ENCODE measurements at regions not wholly inside any gene's neighbourhood (a gene's known extent, or its start where the extent isn't known, plus 50 kb on each side); places are given as distances from the start of the nearest gene placed in this dataset.
A peak's percentile ranks its signal among the peaks of the same experiment; 100 is the strongest.

- no peak for DNase-seq (ENCODE audit: low spot score)
These were observed 53.4 kb downstream of the RPLP1 start for GRCh38 chr15:69505956-69506556.

DNA sequence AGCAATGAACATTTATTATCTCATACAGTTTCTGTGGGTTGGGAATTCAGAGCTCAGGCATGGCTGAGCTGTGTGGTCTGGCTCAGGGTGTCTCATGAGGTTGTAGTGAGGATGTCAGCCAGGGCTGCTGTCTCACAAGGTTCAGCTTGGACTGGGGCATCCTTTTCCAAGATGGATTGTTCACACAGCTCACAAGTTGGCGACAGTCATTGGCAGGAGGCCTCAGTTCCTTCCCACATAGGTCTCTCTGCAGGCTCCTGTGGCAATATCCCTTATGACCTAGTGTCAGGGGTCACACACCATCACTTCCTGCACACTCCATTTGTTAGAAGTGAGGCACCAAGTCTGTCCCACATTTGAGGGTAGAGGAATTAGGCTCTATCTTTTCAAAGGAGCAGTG lies 56.0 kb downstream of the RPLP1 start:
- ATAC-seq (no peak), DNase-seq (ENCODE audit: low spot score) (no peak)

More at GRCh38 chr15:69505956-69506556, 53.4 kb downstream of the RPLP1 start:
- no peak for ATAC-seq

- DNase-seq (ENCODE audit: low spot score) (no peak), ATAC-seq (no peak)
These were observed 56.5 kb downstream of the RPLP1 start for GRCh38 chr15:69509131-69509530.

DNA sequence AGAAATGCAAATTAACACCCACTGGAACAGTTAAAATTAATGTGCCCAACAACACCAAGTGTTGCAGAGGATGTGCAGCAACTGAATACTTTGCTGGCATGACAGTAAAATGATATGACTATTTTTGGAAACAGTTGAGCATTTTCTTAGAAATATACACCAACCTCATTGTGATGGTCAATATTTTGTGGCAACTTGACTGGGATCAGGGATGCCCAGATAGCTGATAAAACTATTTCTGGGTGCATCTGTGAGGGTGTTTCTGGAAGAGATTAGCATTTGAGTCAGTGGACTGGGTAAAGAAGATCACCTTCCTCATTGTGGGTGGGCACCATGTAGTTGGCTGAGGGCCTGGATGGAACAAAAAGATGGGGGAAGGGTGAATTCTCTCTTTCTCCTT lies 57.9 kb downstream of the RPLP1 start:
- ATAC-seq, result no peak
- no peak for DNase-seq (ENCODE audit: low spot score)

- ATAC-seq, result no peak
- DNase-seq (ENCODE audit: low spot score), result no peak
These were observed 58.4 kb downstream of the RPLP1 start for GRCh38 chr15:69511015-69511414.

DNA sequence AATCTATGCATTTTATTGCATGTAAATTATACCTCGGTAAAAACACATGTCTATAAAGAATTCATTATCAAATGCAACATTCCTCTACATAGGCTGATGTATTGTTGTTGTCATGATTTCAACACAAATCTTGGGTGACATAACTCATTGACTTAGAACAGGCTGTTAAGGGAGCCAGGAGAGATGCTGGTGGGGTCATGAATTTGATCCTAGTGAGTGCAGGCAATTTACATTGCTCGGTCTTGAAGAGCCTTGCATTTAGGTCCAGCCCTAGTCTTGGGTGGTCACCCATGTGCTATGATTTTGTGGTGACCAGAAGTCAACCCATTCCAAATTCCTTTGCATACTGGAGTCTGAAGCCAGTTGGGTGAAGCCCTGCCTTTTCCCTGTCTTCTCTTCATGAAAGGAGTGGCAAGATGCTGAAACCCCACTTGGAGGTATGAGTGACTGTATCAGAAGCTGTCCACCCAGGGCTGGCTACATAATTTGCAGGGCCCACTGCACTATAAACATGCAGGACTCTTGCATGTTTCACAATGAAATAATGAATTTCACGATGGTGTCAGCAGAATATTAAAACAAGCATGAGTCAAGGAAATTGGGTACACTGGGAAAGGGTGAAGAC lies 59.2 kb downstream of the RPLP1 start:
- DNase-seq (ENCODE audit: low spot score) (no peak), ATAC-seq (no peak)

GRCh38 chr15:69513450-69513960 lies 60.9 kb downstream of the RPLP1 start:
- no peak for ATAC-seq
- no peak for DNase-seq (ENCODE audit: low spot score)

- no peak for DNase-seq (ENCODE audit: low spot score)
- no peak for ATAC-seq
These were observed 61.4 kb downstream of the RPLP1 start for GRCh38 chr15:69513986-69514385.

GRCh38 chr15:69515508-69515907 lies 62.9 kb downstream of the RPLP1 start:
- DNase-seq (ENCODE audit: low spot score) (no peak), ATAC-seq (no peak)

DNA sequence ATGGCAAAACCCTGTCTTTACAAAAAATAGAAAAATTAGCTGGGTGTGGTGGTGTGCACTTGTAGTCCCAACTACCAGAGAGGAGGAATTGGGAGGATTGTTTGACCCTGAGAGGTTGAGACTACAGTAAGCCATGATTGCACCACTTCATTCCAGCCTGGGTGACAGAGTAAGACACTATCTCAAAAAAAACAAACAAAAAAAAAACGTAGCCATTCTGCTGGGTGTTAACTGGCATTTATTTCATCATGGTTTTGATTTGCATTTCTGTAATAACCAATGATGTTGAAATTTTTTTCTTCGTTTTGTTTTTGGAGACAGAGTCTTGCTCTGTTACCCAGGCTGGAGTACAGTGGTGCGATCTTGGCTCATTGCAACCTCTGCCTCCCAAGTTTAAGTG lies 63.3 kb downstream of the RPLP1 start:
- DNase-seq (ENCODE audit: low spot score), result no peak
- no peak for ATAC-seq

- no peak for DNase-seq (ENCODE audit: low spot score)
- no peak for ATAC-seq
These were observed 64.4 kb downstream of the RPLP1 start for GRCh38 chr15:69517052-69517451.

- DNase-seq (ENCODE audit: low spot score) (no peak), ATAC-seq (no peak)
These were observed 66.2 kb downstream of the RPLP1 start for GRCh38 chr15:69518806-69519205.

DNA sequence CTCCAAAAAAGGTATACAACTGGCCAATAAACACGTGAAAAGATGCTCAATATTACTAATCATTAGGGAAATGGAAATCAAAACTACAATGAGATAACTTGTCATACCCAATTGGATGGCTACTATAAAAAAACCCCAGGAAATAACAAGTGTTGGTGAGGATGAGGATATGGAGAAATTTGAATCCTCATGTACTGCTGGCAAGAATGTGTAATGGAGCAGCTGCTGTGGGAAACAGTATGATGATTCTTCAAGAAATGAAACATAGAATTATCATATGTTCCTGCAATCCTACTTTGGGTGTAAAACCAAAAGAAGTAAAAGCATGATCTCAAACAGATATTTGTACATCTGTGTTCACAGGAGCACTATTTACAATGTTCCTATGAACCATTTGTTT lies 67.4 kb downstream of the RPLP1 start:
- no peak for ATAC-seq
- no peak for DNase-seq (ENCODE audit: low spot score)

- no peak for ATAC-seq
- DNase-seq (ENCODE audit: low spot score), result no peak
These were observed 69.7 kb downstream of the RPLP1 start for GRCh38 chr15:69522361-69522760.

DNA sequence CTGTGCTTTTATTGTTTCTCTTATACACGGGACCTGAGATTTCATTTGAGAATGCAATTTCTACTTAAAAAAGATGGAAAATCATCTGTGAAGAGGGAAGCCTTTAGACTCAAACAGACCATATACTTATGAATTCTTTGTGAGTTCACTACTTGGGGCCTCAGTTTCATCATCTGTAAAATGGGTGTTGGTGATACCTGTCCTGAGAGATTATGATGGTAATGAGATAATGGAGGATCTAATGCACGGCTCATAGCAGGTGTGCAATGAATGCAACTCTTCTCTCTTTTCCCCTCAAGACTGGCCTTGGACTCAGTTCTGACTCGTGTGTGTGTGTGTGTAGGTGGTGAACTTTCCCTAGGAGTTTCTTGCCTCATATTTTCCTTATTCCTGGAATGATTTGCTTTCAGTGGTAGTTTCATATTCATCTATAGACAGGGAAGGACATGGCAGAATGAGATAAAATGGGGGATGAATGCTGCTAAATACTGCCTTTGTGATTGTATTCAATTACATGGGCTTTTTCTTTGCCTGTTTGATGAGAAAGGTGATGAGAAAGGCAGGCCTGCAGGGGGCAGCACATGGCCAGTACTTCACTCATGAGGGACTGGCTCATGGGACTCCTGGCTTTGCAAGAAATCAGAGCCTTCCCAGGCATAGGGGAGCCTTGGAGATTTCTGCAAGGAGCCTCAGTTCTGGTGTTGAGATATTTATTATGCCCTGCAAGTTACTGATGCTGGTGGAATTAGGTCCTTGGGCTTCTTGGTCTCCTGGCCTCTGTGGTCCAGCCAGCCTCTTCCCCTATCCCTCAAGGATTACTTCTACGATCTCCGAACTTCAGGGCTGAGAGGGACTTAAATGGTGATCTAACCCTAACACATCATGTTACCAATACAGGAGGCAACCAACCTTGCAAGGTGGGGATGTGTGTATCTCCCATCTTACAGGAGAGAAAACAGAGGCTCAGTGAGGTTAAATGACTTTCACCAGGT lies 70.7 kb downstream of the RPLP1 start:
- DNase-seq (ENCODE audit: low spot score) (peak; percentile 77), ATAC-seq (peak; percentile 99)

GRCh38 chr15:69524296-69524695 lies 71.7 kb downstream of the RPLP1 start:
- DNase-seq (ENCODE audit: low spot score) (no peak), ATAC-seq (no peak)

DNA sequence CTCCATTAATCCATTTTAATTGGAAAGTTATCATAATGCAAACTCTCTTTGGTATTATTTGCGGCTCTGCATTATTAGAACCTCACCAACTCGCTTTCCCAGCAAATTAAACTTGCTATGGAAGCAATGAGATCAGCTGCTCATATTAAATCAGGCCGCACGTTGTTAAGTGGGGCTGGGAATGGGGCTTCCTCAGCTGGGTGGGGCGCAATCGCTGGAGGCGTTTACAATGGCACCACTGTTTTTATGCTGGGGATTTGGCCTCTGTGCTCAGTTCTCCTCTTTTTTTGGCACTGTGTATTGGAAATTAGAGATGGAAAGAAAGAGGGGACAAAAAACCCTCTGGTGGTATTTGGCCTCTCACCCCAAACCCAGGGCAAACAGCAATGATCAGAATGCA lies 72.2 kb downstream of the RPLP1 start:
- ATAC-seq, result no peak
- DNase-seq (ENCODE audit: low spot score), result no peak

- ATAC-seq, result no peak
- DNase-seq (ENCODE audit: low spot score), result no peak
These were observed 72.9 kb downstream of the RPLP1 start for GRCh38 chr15:69525543-69525942.

DNA sequence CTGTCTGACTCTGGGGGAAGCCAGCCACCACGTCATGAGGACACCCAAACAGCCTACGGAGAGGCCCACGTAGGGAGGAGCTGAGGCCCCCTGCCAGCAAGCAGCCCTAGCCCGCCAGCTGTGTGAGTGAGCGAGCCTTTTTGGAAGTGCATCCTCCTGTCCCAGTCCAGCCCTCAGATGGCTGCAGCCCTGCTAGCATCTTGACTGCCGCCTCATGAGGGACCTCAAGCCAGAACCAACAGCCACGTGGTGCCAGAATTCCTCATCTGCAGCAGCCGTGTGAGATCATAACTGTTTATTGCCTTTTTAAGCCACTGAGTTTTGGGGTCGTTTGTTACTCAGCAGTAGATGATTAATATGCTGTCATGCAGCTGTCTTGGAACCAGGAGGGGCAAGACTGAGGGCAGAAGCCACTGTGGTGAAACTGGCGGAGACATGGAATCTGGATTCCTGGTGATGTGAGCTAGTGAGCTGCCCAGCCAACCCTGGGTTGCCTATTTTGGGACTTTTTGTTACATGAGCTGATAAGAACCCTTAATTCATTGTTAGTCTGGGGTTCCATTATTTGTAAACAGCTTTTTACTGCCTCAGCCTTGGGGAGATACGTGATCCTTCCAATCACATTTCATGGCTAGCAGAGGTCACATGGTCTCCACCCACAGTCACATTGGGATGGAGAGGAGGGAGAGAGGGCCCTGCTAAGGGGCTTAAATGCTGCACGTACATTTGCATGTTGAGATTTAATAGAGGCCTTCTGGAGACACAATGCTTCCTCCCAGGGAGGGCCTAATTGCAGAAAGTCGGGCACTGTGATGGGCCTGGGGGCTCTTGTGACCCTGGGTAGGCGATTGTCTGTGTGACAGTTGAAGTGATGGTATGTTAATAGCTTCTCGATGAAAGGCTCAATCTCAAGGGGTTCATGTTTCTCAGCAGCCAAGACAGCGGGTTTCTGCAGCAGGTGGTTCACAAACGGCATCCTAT lies 73.8 kb downstream of the RPLP1 start:
- ATAC-seq, result no peak

DNA sequence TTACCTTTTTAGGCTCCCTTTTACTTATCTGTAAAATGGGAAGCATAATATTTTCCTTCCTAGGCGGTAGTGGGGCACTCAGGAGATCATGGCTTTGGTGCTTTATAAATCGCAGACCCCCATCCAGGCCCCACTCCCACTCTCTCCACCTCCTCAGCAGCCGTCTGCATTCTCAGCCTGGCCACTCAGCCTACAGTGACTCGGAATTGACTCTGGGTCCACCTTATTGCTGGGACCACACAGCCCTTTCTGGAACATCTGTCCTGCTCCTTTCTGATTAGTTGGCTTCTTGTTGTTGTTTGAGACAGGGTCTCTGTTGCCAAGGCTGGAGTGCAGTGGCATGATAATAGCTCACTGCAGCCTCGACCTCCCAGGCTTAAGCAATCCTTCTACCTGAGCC lies 76.5 kb downstream of the RPLP1 start:
- ATAC-seq, result no peak
- DNase-seq (ENCODE audit: low spot score), result no peak

More for the DNA sequence above, 73.8 kb downstream of the RPLP1 start:
- DNase-seq (ENCODE audit: low spot score), result no peak

Data from left lobe of liver (tissue), 2 donors.